DOHH2 (cell line): ENCODE measurements at regions not wholly inside any gene's neighbourhood (a gene's known extent, or its start where the extent isn't known, plus 50 kb on each side); places are given as distances from the start of the nearest gene placed in this dataset.

ENCODE experiments used
- H3F3A ChIP-seq: fragments of 200-600 bp; sonication (generic), shearing (Covaris generic); 2 replicates; pipeline ENCODE4 v1.6.0; 2016; ENCODE audit warnings: antibody characterized with exemption, mild to moderate bottlenecking; ENCODE audit not compliant: control insufficient read depth, insufficient read depth
- H3K27ac ChIP-seq: fragments of 200-600 bp; sonication (generic); 2 replicates; pipeline ENCODE4 v1.5.1; 2014; ENCODE audit warnings: low read depth, mild to moderate bottlenecking, low read length, moderate library complexity
- H3K27me3 ChIP-seq: fragments of 200-600 bp; sonication (generic); 2 replicates; pipeline ENCODE4 v1.6.1; 2014; ENCODE audit warnings: mild to moderate bottlenecking, low read length, mixed read lengths; ENCODE audit not compliant: control insufficient read depth
- H3K36me3 ChIP-seq: fragments of 200-600 bp; sonication (generic); 2 replicates; pipeline ENCODE4 v1.6.1; 2014; ENCODE audit warnings: mild to moderate bottlenecking, low read length, moderate library complexity, mixed read lengths; ENCODE audit not compliant: control insufficient read depth
- H3K4me1 ChIP-seq: fragments of 200-600 bp; sonication (generic); 2 replicates; pipeline ENCODE4 v1.6.1; 2014; ENCODE audit warnings: mild to moderate bottlenecking, low read length, mixed read lengths; ENCODE audit not compliant: control insufficient read depth
- H3K4me2 ChIP-seq: fragments of 200-600 bp; sonication (generic); 2 replicates; pipeline ENCODE4 v1.6.0; 2014; ENCODE audit warnings: mild to moderate bottlenecking, low read length, moderate library complexity
- H3K4me3 ChIP-seq: fragments of 200-600 bp; sonication (generic); 2 replicates; pipeline ENCODE4 v1.5.1; 2014; ENCODE audit warnings: mild to moderate bottlenecking, low read length, mixed read lengths
- H3K79me2 ChIP-seq: fragments of 200-600 bp; sonication (generic); 2 replicates; pipeline ENCODE4 v1.6.1; 2014; ENCODE audit warnings: mild to moderate bottlenecking, low read length, mixed read lengths; ENCODE audit not compliant: control insufficient read depth
- H3K9me2 ChIP-seq: fragments of 200-600 bp; sonication (generic); replicated peaks from 2 replicates; pipeline ENCODE4 v1.6.1; 2014; ENCODE audit warnings: mild to moderate bottlenecking, low read length, mixed read lengths; ENCODE audit not compliant: control insufficient read depth
- H3K9me3 ChIP-seq: fragments of 200-600 bp; sonication (generic); 2 replicates; pipeline ENCODE4 v1.6.1; 2014; ENCODE audit warnings: antibody characterized with exemption, low read length, mixed read lengths; ENCODE audit not compliant: control insufficient read depth, insufficient read depth
- H4K20me1 ChIP-seq: fragments of 200-600 bp; sonication (generic); 2 replicates; pipeline ENCODE4 v1.6.0; 2014; ENCODE audit warnings: low read depth, mild to moderate bottlenecking, antibody characterized with exemption, low read length, moderate library complexity; ENCODE audit not compliant: control insufficient read depth, insufficient read depth
- CTCF ChIP-seq: fragments of 200-600 bp; sonication (generic); IDR thresholded peaks from one replicate; pipeline ENCODE4 v1.5.1; 2014; ENCODE audit warnings: antibody characterized with exemption, mild to moderate bottlenecking, low read depth, low read length; ENCODE audit not compliant: poor library complexity, severe bottlenecking
- EZH2phosphoT487 ChIP-seq: fragments of 200-600 bp; sonication (generic); IDR thresholded peaks from 2 replicates; pipeline ENCODE4 v1.6.1; 2017; ENCODE audit warnings: borderline replicate concordance, mild to moderate bottlenecking, antibody characterized with exemption, low read length, moderate library complexity, mixed read lengths

- Histone ChIP-seq H3K9me2 (no peaks in the 10 kb centered on the region), H3K27me3 (no peaks in the 10 kb centered on the region), H3K36me3 (no peaks in the 10 kb centered on the region), H3K27ac (no peak overlapping the region), H3K4me3 (no peak overlapping the region), H3F3A (no peaks in the 10 kb centered on the region), H3K9me3 (no peaks in the 10 kb centered on the region), H4K20me1 (no peaks in the 10 kb centered on the region), H3K4me2 (no peak overlapping the region), H3K4me1 (no peaks in the 10 kb centered on the region), H3K79me2 (no peaks in the 10 kb centered on the region)
- no peak for TF ChIP-seq CTCF
- TF ChIP-seq EZH2phosphoT487: no peak
Measured at GRCh38 chr7:116426428-116427156, 72.9 kb upstream of the CAV2 start.

- H3K4me2 ChIP-seq: no peak overlapping the region
- no peaks in the 10 kb centered on the region for H3K36me3 ChIP-seq
- H3K4me1 ChIP-seq: no peaks in the 10 kb centered on the region
- no peaks in the 10 kb centered on the region for H4K20me1 ChIP-seq
- no peak overlapping the region for H3K27ac ChIP-seq
- TF ChIP-seq CTCF (no peak), EZH2phosphoT487 (no peak)
- no peak overlapping the region for H3K4me3 ChIP-seq
- no peaks in the 10 kb centered on the region for H3K9me3 ChIP-seq
- H3K27me3 ChIP-seq: no peaks in the 10 kb centered on the region
- no peaks in the 10 kb centered on the region for H3F3A ChIP-seq
- no peaks in the 10 kb centered on the region for H3K9me2 ChIP-seq
- H3K79me2 ChIP-seq: no peaks in the 10 kb centered on the region
Measured at GRCh38 chr7:116429986-116430619, 69.4 kb upstream of the CAV2 start.

- Histone ChIP-seq H3K4me3 (no peak overlapping the region), H3K79me2 (no peaks in the 10 kb centered on the region), H3K27me3 (no peaks in the 10 kb centered on the region), H3F3A (no peaks in the 10 kb centered on the region), H4K20me1 (no peaks in the 10 kb centered on the region), H3K36me3 (no peaks in the 10 kb centered on the region), H3K4me1 (no peaks in the 10 kb centered on the region), H3K4me2 (no peak overlapping the region), H3K27ac (no peak overlapping the region), H3K9me2 (no peaks in the 10 kb centered on the region), H3K9me3 (no peaks in the 10 kb centered on the region)
- TF ChIP-seq CTCF (no peak), EZH2phosphoT487 (no peak)
Measured at GRCh38 chr7:116431787-116432526, 67.6 kb upstream of the CAV2 start.
